ENCODE measurements at regions not wholly inside any gene's neighbourhood (a gene's known extent, or its start where the extent isn't known, plus 50 kb on each side); places are given as distances from the start of the nearest gene placed in this dataset.

DNA sequence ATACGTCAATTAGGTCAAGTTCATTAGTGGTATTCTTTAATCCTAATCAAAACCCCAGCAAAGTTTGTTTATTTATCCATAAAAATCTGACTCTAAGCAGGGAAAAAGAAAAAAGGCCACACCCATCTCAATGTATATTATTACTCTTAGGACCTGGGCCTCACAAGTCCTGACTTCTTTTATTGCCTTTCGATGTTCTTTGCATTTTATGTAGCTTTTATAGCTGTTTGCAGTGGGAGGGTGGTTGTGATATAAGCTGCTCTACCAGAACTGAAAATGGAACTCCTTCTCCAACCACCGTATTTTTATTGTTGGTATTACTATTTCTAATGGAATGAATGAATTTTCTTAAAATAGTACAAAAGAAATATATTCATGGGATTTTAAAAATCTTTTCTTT, 163.3 kb upstream of the FAM47C start:
- Histone ChIP-seq H3K9me3 (no peaks in the 10 kb centered on the region), H3K4me1 (no peaks in the 10 kb centered on the region), H3K27me3 (no peaks in the 10 kb centered on the region), H3K27ac (no peak overlapping the region), H3K4me3 (no peak overlapping the region), H3K36me3 (no peaks in the 10 kb centered on the region)
- no peak for TF ChIP-seq CTCF (IDR thresholded peaks at IDR 0.05)
- intact Hi-C loops (cut with DNase I): no loop called here
- 69 to 74% methylated on average over 3 of the region's 3 CpGs for WGBS, 2 donors
- DNase-seq: no peak

- TF ChIP-seq POLR2A (IDR thresholded peaks at IDR 0.05) (no peak), CTCF (IDR thresholded peaks at IDR 0.05) (no peak)
- no peaks in the 10 kb centered on the region for H3K4me1 ChIP-seq
- intact Hi-C loops (cut with DNase I): no loop called here
- no peak overlapping the region for H3K4me3 ChIP-seq
- no peaks in the 10 kb centered on the region for H3K27me3 ChIP-seq
- no peak overlapping the region for H3K27ac ChIP-seq
- H3K36me3 ChIP-seq: no peaks in the 10 kb centered on the region
- no peaks in the 10 kb centered on the region for H3K9me3 ChIP-seq
- DNase-seq: no peak
- WGBS, 2 donors: 32 to 60% methylated on average over 4 of the region's 4 CpGs
Observed at GRCh38 chrX:36847496-36847895, 160.7 kb upstream of the FAM47C start.

DNA sequence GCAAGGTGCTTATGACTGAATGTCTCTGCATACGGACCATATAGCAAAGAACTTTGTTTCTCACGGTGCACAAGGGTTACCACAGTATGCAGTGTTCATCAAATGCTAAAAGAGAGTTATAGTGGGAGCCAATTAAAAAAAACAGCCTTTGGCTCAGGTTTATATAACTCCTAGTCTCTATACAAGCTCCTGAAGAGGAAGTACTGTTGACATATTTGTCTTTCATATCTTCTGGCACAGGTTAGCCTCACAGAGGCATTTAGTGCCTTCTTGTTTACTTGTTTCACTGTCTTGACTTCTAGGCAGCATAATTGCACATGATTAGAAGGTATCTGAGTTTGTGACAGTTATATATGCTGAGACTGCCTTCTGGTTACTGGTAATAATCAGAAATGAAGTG, 158.8 kb upstream of the FAM47C start:
- 52 to 59% methylated on average over 2 of the region's 2 CpGs for WGBS, 2 donors
- no peak for TF ChIP-seq POLR2A (IDR thresholded peaks at IDR 0.05)
- no peak for TF ChIP-seq CTCF (IDR thresholded peaks at IDR 0.05)
- no peaks in the 10 kb centered on the region for H3K9me3 ChIP-seq
- intact Hi-C loops (cut with DNase I): no loop called here
- DNase-seq: no peak
- H3K4me1 ChIP-seq: no peaks in the 10 kb centered on the region
- H3K36me3 ChIP-seq: no peaks in the 10 kb centered on the region
- H3K4me3 ChIP-seq: no peak overlapping the region
- H3K27ac ChIP-seq: no peak overlapping the region
- no peaks in the 10 kb centered on the region for H3K27me3 ChIP-seq

DNA sequence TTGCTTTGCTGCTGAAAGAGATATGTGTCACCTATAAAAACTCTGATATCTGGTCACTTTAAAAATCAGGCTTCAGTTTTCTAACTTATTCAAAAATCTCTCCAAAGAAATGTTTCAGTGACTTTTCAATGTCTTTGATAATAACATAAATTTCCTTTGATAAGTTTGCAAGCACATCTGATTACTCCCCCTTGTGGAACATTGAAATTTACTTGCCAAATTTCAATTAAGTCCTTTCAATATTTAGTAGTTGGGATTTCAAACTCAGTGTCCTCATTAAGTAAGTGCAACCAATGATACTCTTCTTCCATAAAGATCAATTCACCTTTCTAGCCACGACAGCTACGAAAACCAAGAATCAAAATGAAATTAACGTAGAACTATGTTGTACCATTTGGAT, 151.3 kb upstream of the FAM47C start:
- intact Hi-C loops (cut with DNase I): no loop called here
- WGBS, 2 donors: 82 to 85% methylated on average over 3 of the region's 3 CpGs
- TF ChIP-seq POLR2A (IDR thresholded peaks at IDR 0.05) (no peak), CTCF (IDR thresholded peaks at IDR 0.05) (no peak)
- no peak for DNase-seq
- no peak overlapping the region for H3K27ac ChIP-seq
- H3K4me3 ChIP-seq: no peak overlapping the region
- H3K4me1 ChIP-seq: no peaks in the 10 kb centered on the region
- H3K9me3 ChIP-seq: no peaks in the 10 kb centered on the region
- H3K36me3 ChIP-seq: no peaks in the 10 kb centered on the region
- H3K27me3 ChIP-seq: no peaks in the 10 kb centered on the region

- intact Hi-C loops (cut with DNase I): no loop called here
- TF ChIP-seq CTCF (IDR thresholded peaks at IDR 0.05) (no peak), POLR2A (IDR thresholded peaks at IDR 0.05) (no peak)
- WGBS, 2 donors: 55 to 100% methylated on average over 1 to 7 of the region's 7 CpGs
Observed at GRCh38 chrX:36859231-36859630, 148.9 kb upstream of the FAM47C start.

More at GRCh38 chrX:36859231-36859630, 148.9 kb upstream of the FAM47C start:
- no peak overlapping the region for H3K4me3 ChIP-seq
- DNase-seq: no peak
- H3K36me3 ChIP-seq: no peaks in the 10 kb centered on the region
- no peaks in the 10 kb centered on the region for H3K27me3 ChIP-seq
- no peaks in the 10 kb centered on the region for H3K4me1 ChIP-seq
- no peak overlapping the region for H3K27ac ChIP-seq
- H3K9me3 ChIP-seq: no peaks in the 10 kb centered on the region
